ENCODE measurements at regions not wholly inside any gene's neighbourhood (a gene's known extent, or its start where the extent isn't known, plus 50 kb on each side); places are given as distances from the start of the nearest gene placed in this dataset.

- no peak for TF ChIP-seq EZH2phosphoT487 (IDR thresholded peaks at IDR 0.05; ENCODE audit: low read length)
- TF ChIP-seq, protein P1, sequence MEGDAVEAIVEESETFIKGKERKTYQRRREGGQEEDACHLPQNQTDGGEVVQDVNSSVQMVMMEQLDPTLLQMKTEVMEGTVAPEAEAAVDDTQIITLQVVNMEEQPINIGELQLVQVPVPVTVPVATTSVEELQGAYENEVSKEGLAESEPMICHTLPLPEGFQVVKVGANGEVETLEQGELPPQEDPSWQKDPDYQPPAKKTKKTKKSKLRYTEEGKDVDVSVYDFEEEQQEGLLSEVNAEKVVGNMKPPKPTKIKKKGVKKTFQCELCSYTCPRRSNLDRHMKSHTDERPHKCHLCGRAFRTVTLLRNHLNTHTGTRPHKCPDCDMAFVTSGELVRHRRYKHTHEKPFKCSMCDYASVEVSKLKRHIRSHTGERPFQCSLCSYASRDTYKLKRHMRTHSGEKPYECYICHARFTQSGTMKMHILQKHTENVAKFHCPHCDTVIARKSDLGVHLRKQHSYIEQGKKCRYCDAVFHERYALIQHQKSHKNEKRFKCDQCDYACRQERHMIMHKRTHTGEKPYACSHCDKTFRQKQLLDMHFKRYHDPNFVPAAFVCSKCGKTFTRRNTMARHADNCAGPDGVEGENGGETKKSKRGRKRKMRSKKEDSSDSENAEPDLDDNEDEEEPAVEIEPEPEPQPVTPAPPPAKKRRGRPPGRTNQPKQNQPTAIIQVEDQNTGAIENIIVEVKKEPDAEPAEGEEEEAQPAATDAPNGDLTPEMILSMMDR (IDR thresholded peaks at IDR 0.05; ENCODE audit: low read length), result no peak
- TF ChIP-seq EZH2 (optimal IDR thresholded peaks at IDR 0.05; ENCODE audit: low read depth, low read length), result no peak
Measured at GRCh38 chr7:10577866-10578374, 395.8 kb upstream of the PHF14 start.

Measured in MM.1S (cell line).